Limb (tissue), 2 donors: ENCODE measurements at regions not wholly inside any gene's neighbourhood (a gene's known extent, or its start where the extent isn't known, plus 50 kb on each side); places are given as distances from the start of the nearest gene placed in this dataset.
A peak's percentile ranks its signal among the peaks of the same experiment; 100 is the strongest.
"Not testable (repeated sequence)": the region's sequence is repeated elsewhere in the genome, so short reads cannot be mapped to it uniquely, and the experiment has no call there.

Experiments used
- DNase-seq, 2 donors: peaks; one replicate each; pipeline ENCODE4 v3.0.0-alpha.2; 2016; ENCODE audit errors: extremely low spot score in 2 of 2

DNA sequence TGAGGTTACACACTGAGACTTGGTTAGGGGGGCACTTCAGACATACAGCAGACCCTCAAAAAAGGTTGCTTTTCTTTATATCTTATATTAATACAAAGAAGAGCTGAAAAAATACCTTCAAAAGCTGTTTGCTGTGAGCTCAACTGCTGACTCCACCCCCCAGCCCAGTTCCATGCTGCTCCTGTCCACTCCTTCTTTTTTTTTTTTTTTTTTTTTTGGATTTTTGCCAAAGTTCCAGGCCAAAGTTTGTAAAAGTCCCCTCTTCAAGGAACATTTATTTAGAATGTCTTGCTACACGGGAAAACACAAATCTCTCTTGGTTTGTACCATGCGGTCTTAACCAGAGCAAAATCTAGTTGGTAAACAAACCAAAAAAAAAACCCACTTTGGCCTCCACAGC lies 85.3 kb upstream of the AKAP12 start:
- no peak for DNase-seq

DNA sequence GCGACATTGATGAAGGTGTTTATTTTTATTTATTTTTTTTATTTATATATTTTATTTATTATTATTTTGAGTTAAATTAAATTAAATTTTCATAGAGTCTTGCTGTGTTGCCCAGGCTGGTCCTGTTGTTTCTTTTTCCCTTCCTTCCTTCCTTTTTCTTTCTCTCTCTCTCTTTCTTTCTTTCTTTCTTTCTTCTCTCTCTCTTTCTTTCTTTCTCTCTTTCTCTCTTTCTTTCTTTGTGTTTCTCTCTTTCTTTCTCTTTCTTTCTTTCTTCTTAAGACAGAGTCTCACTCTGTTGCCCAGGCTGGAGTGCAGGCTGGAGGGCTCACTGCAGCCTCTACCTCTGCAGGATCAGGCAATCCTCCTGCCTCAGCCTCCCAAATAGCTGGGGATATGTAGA lies 84.7 kb upstream of the AKAP12 start:
- no peak for DNase-seq

DNA sequence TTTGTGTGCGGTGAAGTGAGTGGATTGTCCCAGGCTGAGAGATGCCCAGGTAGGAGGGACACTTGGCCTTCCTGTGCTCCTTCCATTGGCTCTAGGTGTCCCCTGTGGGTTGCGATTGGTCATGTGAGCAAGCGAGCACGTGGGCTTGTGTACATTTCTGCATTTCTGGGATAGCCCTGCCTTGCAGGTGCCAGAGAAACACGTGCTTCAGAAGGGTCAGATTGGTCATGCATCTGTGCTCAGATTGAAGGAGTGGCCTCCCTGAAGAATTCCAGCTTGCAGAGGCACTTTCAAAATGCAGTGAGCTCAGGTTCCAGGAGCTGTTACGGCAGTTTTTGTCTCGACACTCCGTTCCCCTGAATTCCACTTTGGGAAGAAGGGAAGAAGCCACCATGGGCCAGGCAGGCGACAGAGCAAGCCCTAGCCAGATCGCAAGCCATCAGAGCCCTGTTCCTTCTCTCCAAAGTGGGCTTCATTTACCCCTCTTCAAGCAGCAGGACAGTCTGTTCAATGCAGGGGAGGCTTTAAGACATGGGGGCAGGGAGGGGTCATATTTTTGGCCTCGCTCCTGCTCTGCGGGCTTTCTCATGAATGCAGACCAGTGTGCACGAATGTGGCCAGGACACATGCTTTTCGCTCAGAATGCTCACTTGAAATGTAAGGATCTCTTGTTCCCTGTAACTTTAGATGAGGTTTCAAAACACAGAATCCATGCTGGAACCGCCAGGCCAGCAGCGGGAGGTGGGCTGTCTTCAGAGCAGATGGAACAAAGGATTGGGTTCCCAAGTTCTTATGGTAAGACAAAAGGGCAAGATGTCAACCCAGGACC lies 78.6 kb upstream of the AKAP12 start:
- peak; percentile 69 to 80 for DNase-seq

DNA sequence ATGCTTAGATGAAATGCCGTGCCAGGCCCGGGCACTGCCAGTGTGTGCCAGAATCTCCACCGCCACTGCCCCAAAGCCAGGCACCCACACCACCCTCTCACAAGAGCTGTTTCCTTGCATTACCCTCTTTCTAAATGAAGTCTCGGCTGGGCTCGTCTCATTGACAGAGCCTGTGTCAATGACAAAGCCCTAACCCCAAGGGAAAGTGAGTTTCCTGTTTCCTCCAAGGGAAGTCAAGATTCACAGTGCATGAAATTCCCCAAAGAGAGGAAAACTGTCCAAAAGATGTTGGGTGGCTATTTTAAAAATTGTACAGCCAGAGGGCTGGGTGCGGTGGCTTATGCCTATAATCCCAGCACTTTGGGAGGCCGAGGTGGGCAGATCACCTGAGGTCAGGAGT lies 75.4 kb upstream of the AKAP12 start:
- no peak for DNase-seq

DNA sequence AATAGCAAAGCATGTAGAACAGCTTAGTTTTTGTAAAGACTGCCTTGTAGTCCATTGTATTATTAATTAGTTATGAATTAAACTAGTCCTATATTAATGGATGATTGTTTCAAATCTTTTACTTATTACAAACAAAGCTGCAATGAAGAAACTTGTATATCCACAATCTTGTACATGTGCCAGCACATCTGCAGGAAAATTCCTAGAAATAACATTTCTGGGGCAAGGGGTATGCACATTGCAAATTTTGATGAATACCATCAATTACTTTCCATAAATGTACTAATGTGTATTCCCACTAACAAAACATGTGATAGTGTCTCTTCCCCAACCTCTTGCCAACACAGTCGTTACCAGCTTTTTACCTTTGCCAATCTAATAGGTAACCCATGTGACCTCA lies 73.6 kb upstream of the AKAP12 start:
- DNase-seq, result peak in 1 of 2 donors; percentile 35

DNA sequence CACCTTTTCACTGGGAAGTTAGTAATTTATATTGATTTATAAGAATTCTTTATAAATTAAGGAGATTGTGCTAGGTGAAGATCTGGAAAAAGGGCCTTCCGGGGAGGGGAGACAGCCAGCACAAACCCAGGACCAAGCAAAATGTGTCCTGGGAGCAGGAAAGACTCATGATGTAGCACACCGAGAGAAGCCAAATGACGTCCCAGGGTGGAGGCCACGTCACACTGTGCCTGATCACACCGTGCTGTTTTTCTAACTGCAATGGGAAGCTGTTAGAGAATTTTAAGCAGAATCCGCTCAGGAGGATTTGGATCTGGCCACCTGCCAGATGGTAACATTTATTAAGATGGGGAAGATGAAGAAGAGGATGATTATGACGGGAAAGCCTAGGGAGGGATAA lies 72.7 kb upstream of the AKAP12 start:
- DNase-seq, result no peak

DNA sequence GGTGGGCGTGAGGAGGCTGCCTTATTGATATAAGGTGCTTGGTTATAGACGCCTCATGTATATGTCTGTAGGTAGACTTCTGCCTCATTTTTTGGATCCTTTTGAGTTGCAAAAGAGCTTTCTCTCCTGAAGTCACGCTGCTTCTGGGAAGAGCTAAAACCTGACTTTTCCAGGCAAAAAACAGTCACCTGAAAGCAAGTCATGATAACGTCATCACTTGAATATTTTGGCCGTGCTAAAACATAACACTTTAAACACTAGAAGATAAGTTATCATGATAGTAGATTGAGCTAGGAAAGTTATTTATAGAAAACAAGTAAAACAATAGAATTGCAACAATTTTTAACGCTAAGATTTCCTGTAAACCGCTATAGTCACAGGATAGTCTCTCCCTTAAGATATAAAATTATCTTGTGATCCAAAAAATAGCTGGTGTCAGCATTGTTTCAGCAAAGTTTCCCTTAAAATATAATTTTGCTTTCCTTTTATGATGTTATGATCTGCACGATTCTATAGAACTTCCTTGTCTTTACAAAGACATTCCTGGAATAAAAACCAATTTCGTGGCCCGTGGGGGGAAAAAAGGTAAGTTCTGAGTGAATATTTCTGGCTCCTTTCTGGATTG lies 69.0 kb upstream of the AKAP12 start:
- DNase-seq, result no peak

DNA sequence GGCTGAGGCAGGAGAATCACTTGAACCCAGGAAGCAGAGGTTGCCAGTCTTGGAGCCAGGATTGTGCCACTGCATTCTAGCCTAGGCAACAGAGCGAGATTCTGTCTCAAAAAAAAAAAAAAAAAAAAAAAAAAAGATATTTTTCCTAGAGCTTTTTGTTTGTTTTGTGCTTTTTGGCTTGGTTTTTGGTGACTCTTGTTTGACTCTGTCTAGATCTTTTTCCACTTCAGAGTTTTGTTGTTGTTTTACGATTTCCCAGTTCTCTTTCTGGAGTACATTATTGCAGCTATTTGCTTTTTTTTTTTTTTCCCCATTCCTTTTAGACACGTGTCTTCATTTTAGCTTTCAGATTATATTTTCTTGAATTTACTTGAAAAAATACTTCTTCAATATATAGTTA lies 67.0 kb upstream of the AKAP12 start:
- DNase-seq, result no peak

DNA sequence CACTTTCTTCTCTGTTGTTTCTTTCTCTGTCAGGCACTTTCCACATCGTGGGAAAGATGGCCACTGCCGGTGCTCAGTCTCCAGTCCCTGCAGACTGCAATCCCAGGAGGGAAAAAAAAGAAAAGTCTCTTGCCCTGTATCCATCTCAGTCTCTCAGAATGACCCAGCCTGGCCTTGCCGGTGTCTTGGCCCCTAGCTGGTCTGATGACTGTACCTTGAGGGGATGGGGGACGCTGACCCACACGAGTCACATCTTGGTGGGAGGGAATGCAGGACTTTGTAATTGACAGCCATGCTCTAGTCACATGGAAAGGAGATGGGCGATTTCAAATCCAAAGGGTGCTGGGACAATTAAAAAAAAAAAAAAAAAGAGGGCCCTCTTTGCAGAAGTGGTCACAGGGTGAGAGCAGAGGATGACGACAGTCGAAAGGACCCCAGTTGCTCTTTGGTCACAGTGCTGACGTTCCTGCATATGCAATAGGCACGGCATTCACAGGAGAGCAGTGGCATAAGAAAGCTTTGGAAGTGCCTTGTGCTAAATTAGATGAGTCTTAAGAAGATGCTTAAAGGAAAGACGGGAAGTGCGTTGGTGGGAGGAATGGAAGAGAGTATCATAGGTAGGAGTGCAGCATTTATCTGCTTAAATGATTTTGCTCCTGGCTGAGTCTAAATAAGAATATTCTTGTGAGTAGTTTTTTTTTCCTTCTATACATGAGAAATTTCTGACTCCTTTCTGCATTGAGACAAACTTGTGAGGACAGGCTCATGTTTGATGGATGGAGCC lies 63.9 kb upstream of the AKAP12 start:
- no peak for DNase-seq

DNA sequence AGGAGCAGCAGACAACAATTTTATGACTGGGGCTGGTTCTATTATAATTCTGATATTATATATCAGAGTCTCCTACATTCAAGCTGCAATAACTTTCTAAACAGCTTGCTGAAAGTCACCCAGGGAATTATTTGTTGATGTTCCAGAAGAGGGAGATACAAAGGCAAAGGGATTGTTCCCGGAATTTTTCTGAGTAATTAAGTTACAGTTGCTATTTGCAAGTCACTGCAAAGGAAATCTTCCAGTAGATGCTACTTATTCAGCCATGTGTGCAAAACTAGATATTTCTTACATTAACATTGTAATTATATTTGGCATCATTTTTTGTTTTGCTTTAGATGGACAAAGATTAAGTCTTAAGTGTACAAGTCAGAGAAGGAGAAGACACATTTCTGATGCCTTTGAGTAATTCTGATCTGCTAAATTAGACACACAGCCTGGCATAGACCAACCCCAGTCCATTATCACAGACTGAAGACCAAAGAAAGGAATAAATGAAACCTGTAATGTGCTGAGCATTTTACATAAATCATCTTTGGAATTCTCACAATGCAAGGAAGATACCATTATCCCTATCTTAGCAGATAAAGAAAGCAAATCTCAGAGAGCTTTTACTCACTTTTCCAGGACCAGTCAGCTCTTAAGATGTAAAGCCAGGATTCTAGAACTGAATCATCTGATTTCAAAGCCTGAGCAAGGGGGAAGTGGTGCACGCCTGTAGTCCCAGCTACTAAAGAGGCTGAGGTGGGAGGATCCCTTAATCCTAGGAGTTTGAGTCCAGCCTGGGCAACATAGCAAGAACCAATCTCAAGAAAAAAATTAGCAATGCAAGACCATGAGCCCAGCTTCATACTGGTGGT lies 62.6 kb upstream of the AKAP12 start:
- DNase-seq, result no peak

DNA sequence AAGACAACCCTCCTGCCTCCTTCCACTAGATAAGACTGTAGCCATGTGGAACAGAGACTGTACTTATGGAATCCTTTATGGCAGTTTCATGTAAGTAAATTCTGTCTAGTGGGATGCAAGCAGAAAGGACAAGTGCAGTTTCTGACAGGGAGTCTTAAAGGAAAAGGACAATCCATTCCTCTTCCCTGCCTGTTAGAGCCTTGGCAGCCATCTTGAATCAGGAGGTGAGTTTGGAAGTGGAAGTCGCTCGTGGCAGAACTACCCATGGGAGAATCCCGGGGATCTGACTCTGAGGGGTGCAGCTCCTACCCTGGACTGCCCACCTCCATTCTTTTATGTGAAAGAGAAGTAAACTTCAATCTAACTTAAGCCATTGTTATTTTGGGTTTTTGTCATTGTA lies 61.4 kb upstream of the AKAP12 start:
- DNase-seq, result no peak

DNA sequence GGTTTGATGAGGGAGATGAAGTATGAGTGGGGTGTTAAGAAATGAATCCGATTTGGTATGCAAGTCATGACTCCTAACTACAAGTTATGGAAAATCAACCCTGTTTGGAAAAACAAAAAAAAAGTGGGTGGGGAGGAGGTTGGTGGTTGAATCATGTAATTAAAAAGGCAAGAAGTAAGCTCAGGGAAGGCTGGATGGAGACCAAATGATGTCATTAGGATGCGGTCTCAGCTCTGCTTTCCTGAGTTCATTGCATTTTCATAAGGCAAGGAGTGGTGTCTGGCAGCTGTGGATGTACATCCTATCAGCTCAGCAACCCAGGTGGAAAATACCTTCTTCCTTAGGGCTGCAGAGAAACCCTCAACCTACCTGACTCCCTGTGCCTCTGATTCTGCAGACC lies 60.4 kb upstream of the AKAP12 start:
- DNase-seq, result no peak

DNA sequence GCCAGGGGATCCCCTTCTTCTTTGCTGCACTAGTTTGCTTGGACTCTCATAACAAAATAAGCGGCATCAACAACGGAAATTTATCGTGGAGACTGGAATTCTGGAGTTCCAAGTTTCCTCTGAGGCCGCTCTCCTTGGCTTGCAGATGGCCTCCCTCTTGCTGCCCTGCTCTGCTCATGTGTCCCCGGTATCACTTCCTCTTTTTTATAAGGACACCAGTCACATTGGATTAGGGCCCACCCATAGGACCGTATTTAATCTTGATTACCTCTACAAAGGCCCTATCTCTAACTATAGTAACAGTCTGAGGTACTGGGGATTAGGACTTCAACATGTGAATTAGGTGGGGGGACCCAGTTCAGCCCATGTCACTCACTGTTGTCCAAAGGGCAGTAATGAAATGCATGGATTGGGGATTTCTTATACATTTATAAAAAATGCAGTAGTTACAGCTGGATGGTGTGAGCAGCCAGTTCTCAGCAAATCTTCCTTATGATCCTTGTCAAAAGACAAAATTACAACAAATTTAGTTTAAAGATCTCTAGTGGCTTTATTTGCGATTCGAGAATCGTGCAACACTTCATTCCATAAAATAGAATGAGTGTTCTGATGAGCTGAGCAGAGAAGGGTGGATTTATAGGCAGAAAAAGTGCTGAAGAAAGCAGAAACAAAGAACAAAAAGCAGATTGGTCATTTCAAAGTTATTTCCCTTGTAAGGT lies 59.3 kb upstream of the AKAP12 start:
- no peak for DNase-seq

DNA sequence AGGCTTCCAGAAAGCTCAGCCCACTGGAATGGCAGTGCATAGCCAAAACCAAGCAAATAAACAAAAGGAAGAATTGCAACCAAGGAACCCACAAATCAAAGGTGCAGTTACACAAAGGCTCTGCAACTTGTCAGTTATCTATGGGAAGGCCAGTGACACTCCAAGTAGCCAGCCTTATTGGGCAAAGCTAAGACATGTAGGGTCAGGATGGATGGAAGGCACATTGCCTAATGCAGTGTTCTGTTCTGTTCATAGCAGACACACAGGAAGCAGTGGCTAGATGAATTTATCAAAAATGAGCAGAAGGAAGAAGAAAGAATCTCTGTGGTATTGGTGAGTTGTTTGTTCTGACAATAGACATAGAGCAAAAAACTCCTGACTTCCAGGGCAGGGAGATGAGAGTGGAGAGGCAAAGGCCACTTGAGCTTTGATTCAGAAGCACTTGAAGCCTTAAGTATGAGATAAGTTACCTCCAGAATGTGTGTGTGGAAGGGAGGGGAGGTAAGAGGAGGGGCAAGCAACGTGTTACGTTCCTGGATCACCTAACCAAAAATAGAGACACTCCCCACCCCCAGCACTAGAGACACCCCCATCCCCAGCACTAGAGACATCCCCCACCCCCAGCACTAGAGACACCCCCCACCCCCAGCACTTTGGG lies 57.9 kb upstream of the AKAP12 start:
- DNase-seq, result no peak

DNA sequence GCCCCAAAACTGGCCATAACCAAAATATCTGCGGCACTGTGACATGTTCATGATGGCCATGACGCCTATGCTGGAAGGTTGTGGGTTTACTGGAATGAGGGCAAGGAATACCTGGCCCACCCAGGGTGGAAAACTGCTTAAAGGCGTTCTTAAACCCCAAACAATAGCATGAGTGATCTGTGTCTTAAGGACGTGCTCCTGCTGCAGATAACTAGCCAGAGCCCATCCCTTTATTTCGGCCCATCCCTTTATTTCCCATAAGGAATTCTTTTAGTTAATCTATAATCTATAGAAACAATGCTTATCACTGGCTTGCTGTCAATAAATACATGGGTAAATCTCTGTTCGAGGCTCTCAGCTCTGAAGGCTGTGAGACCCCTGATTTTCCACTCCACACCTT lies 56.8 kb upstream of the AKAP12 start:
- DNase-seq, result not testable (repeated sequence)

DNA sequence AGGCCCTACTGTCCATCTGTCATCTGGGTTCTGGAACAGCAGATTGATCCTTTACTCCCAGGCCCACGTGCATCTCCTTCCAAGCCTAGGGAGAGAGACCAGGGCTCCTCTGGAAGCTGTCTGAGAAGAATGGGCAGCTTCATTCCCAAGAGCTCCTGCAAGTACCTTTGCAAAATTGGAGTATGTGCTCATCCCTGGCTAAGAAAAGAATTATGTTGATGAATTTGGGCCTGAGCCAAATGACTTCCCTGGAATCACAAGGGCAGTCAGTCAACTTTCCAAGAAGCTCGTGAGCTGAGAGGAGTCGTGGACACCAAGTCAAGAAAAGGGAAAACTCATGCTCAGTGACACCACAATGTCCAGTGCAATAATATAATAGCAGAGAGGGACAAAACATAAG lies 54.6 kb upstream of the AKAP12 start:
- no peak for DNase-seq

DNA sequence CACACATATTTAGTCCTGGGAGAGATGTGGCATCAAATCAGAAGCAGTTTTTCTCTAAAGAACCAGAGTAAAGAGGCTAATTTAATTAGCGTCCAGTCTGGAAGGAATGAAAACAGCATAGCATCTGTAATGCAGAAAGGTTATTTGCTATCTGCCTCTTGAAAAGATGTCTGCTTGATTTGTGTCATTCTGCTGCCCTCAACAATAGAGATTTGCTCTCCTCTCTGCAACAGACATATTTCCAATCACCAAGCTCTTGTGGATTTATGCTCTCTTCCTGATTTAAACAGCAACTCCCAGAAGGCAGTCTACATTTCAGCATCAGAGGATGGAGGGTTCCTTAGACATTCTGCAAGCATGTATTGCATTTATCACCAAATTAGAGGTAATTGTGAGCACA lies 53.5 kb upstream of the AKAP12 start:
- DNase-seq, result no peak

DNA sequence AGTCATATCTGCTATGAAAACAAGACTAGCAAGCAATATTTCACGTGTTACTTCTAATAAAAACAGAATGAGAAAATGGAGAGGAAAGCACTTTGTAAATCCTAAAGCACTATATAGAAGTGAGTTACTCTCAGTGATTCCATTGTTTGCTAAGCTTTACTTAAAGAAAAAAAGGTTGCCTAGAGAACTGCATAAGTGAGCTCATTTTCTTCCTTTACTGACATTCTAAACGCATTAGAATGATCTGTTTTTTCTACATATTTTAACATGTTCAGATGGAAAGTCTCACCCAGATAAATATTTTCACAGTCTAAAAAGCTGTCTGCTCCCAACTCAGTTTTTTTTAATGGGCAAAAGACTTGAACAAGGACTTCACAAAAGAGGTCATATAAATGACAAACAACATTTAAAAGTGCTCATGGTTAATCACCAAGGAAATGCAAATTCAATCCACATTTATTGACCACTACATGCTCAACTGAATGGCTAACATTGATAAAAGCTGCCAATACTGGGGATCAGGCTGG lies 52.9 kb upstream of the AKAP12 start:
- DNase-seq, result no peak
